SK-N-MC (cell line): ENCODE measurements at regions not wholly inside any gene's neighbourhood (a gene's known extent, or its start where the extent isn't known, plus 50 kb on each side); places are given as distances from the start of the nearest gene placed in this dataset.

Experiments
- EZH2 ChIP-seq: fragments of 200-600 bp; sonication (generic); IDR thresholded peaks from one replicate; pipeline ENCODE4 v1.6.1; 2017; ENCODE audit warnings: antibody characterized with exemption
- FOXP2 ChIP-seq: optimal IDR thresholded peaks from 2 replicates; pipeline ENCODE3; 2011; ENCODE audit warnings: mild to moderate bottlenecking, moderate library complexity; ENCODE audit not compliant: insufficient read depth; ENCODE audit errors: extremely low read length, control extremely low read depth
- POLR2AphosphoS5 ChIP-seq: IDR thresholded peaks from 2 replicates; pipeline ENCODE4 v1.6.1; 2012; ENCODE audit warnings: mild to moderate bottlenecking, low read depth, low read length, borderline replicate concordance

- TF ChIP-seq POLR2AphosphoS5 (no peak), EZH2 (no peak), FOXP2 (no peak)
Observed at GRCh38 chr2:9768388-9768787, 74.9 kb upstream of the TAF1B start.
